HG03196 (cell line): ENCODE measurements at regions not wholly inside any gene's neighbourhood (a gene's known extent, or its start where the extent isn't known, plus 50 kb on each side); places are given as distances from the start of the nearest gene placed in this dataset.
A peak's percentile ranks its signal among the peaks of the same experiment; 100 is the strongest.

Source experiments
- ATAC-seq: cut with Tn5 transposase; IDR thresholded peaks from one replicate; pipeline ENCODE4 v1.9.1; 2021; ENCODE audit not compliant: unreplicated experiment

GRCh38 chr11:95717314-95717713 is 72.3 kb downstream of the FAM76B start:
- no peak for ATAC-seq

GRCh38 chr11:95716266-95716665 is 73.3 kb downstream of the FAM76B start:
- ATAC-seq = peak; percentile 13

GRCh38 chr11:95715777-95716241 is 73.8 kb downstream of the FAM76B start:
- ATAC-seq = peak; percentile 76

GRCh38 chr11:95714843-95715776 is 74.5 kb downstream of the FAM76B start:
- ATAC-seq = peak; percentile 28

GRCh38 chr11:95713428-95713827 is 76.2 kb downstream of the FAM76B start:
- no peak for ATAC-seq

- no peak for ATAC-seq
These were observed 77.7 kb downstream of the FAM76B start for GRCh38 chr11:95711945-95712221.

GRCh38 chr11:95711162-95711944 is 78.2 kb downstream of the FAM76B start:
- peak; percentile 32 for ATAC-seq

GRCh38 chr11:95708681-95709080 is 80.9 kb downstream of the FAM76B start:
- ATAC-seq = no peak

GRCh38 chr11:95706974-95707387 is 82.6 kb downstream of the FAM76B start:
- no peak for ATAC-seq

- ATAC-seq = peak; percentile 85
These were observed 84.0 kb downstream of the FAM76B start for GRCh38 chr11:95705485-95706124.

- ATAC-seq = no peak
These were observed 84.7 kb downstream of the FAM76B start for GRCh38 chr11:95704865-95705264.

- ATAC-seq = no peak
These were observed 86.5 kb downstream of the FAM76B start for GRCh38 chr11:95703049-95703448.

GRCh38 chr11:95702526-95702925 is 87.1 kb downstream of the FAM76B start:
- ATAC-seq = no peak

GRCh38 chr11:95700471-95700817 is 89.1 kb downstream of the FAM76B start:
- peak; percentile 36 for ATAC-seq

- ATAC-seq = peak; percentile 41
These were observed 89.7 kb downstream of the FAM76B start for GRCh38 chr11:95699631-95700470.

- no peak for ATAC-seq
These were observed 90.7 kb downstream of the FAM76B start for GRCh38 chr11:95698676-95699557.

GRCh38 chr11:95697614-95698408 is 91.8 kb downstream of the FAM76B start:
- no peak for ATAC-seq

GRCh38 chr11:95695181-95695580 is 94.4 kb downstream of the FAM76B start:
- no peak for ATAC-seq

GRCh38 chr11:95693298-95693697 is 96.3 kb downstream of the FAM76B start:
- no peak for ATAC-seq
